HCT116 (cell line): ENCODE measurements at regions not wholly inside any gene's neighbourhood (a gene's known extent, or its start where the extent isn't known, plus 50 kb on each side); places are given as distances from the start of the nearest gene placed in this dataset.

ENCODE experiments used
- ATAC-seq: fragments of 200-7000 bp; cut with Tn5 transposase; 2 replicates; pipeline ENCODE4 v1.9.1; 2020; ENCODE audit warnings: mild to moderate bottlenecking, moderate library complexity
- BruUV-seq: library from RNA; stranded (reverse); fragments of 400-500 nt; replicated peaks from 2 replicates; lab custom pipeline; 2021; lab: Mats Ljungman, UMichigan
- CTCF ChIA-PET: fragments of 300-600 bp; sonication (Branson Sonifier 250); formaldehyde crosslinking; loops from one replicate; lab custom pipeline; 2021; ENCODE audit warnings: antibody characterized with exemption; lab: Charles Lee
- POLR2A ChIA-PET: fragments of 300-600, 350-600 bp; sonication (Branson Sonifier 250); formaldehyde crosslinking; loops from one replicate; lab custom pipeline; 2021; ENCODE audit warnings: antibody characterized with exemption; lab: Charles Lee
- RAD21 ChIA-PET, 2 experiments: fragments of 300-600 bp; sonication (Branson Sonifier 250); formaldehyde crosslinking; loops; one replicate each; lab custom pipeline; 2023; ENCODE audit warnings: low total read pairs in 2 of 2; ENCODE audit not compliant: uncharacterized antibody in 2 of 2, unreplicated experiment in 2 of 2, low non-redundant PET in 1 of 2; lab: Charles Lee
- DNase-seq: peaks from one replicate; pipeline ENCODE4 v3.0.0-alpha.2; 2010; ENCODE audit warnings: low read depth, low spot score
- H2AFZ ChIP-seq: fragments of 200-600 bp; shearing (Covaris generic), sonication (generic); 2 replicates; pipeline ENCODE4 v1.6.1; 2017; ENCODE audit warnings: low read depth, mixed run types, mixed read lengths, antibody characterized with exemption, low read length; ENCODE audit not compliant: poor library complexity, severe bottlenecking
- H3K27ac ChIP-seq: 2 replicates; pipeline ENCODE4 v1.5.1; 2012; ENCODE audit warnings: low read depth, low read length
- H3K27me3 ChIP-seq: fragments of 200-600 bp; sonication (generic); 2 replicates; pipeline ENCODE4 v1.6.1; 2016; ENCODE audit warnings: mixed run types, low read length, mixed read lengths; ENCODE audit not compliant: insufficient read depth
- H3K36me3 ChIP-seq, 2 experiments: fragments of 200-500 bp in 1 of 2; fragments of 200-600 bp in 1 of 2; sonication (Bioruptor generic) in 1 of 2; sonication (generic) in 1 of 2; 2 replicates each; pipeline versions ENCODE4 v1.5.1 to v1.6.1; 2014 to 2016; ENCODE audit warnings: low read length in 2 of 2, inconsistent platforms in 1 of 2, mixed read lengths in 1 of 2, mixed run types in 1 of 2; ENCODE audit not compliant: insufficient read depth in 2 of 2, control insufficient read depth in 1 of 2
- H3K4me1 ChIP-seq, 2 experiments: fragments of 200-600 bp in 1 of 2; sonication (generic) in 1 of 2; 2 replicates each; pipeline versions ENCODE4 v1.5.1 to v1.6.1; 2012 to 2017; ENCODE audit warnings: low read length in 2 of 2, inconsistent platforms in 1 of 2, mild to moderate bottlenecking in 1 of 2, mixed read lengths in 1 of 2, mixed run types in 1 of 2, moderate library complexity in 1 of 2; ENCODE audit not compliant: insufficient read depth in 2 of 2, control insufficient read depth in 1 of 2
- H3K4me2 ChIP-seq: fragments of 200-600 bp; sonication (generic); 2 replicates; pipeline ENCODE4 v1.6.1; 2017; ENCODE audit warnings: mixed run types, low read length, mixed read lengths
- H3K4me3 ChIP-seq, 2 experiments: fragments of 200-600 bp in 1 of 2; sonication (generic) in 1 of 2; replicated peaks in 1 of 2; 2 replicates each; pipeline ENCODE4 v1.5.1; 2011 to 2016; ENCODE audit warnings: low read length in 2 of 2, control low read depth in 1 of 2, low read depth in 1 of 2, mild to moderate bottlenecking in 1 of 2, mixed read lengths in 1 of 2, mixed run types in 1 of 2
- H3K79me2 ChIP-seq: fragments of 200-600 bp; sonication (generic); 2 replicates; pipeline ENCODE4 v1.6.1; 2017; ENCODE audit warnings: mild to moderate bottlenecking, mixed run types, low read length, moderate library complexity, mixed read lengths; ENCODE audit not compliant: insufficient read depth
- H3K9ac ChIP-seq: fragments of 200-600 bp; sonication (generic); 2 replicates; pipeline ENCODE4 v1.6.1; 2016; ENCODE audit warnings: low read length, mixed read lengths
- H3K9me2 ChIP-seq: fragments of 200-600 bp; sonication (generic), shearing (Covaris generic); 2 replicates; pipeline ENCODE4 v1.6.1; 2017; ENCODE audit warnings: mixed run types, mild to moderate bottlenecking, moderate library complexity; ENCODE audit not compliant: insufficient read depth
- H3K9me3 ChIP-seq, 2 experiments: fragments of 200-500 bp in 1 of 2; fragments of 200-600 bp in 1 of 2; sonication (Bioruptor generic) in 1 of 2; sonication (generic) in 1 of 2; 2 replicates each; pipeline ENCODE4 v1.6.1; 2014 to 2017; ENCODE audit warnings: low read length in 2 of 2, mixed read lengths in 2 of 2, inconsistent platforms in 1 of 2, low read depth in 1 of 2, mild to moderate bottlenecking in 1 of 2, mixed run types in 1 of 2, moderate library complexity in 1 of 2; ENCODE audit not compliant: control insufficient read depth in 1 of 2, insufficient read depth in 1 of 2
- H4K20me1 ChIP-seq: fragments of 200-600 bp; sonication (generic), shearing (Covaris generic); 2 replicates; pipeline ENCODE4 v1.6.1; 2017; ENCODE audit warnings: mixed run types, mild to moderate bottlenecking, moderate library complexity; ENCODE audit not compliant: insufficient read depth
- EGR1 ChIP-seq: IDR thresholded peaks from 2 replicates; pipeline ENCODE4 v1.6.1; 2012; ENCODE audit warnings: low read depth
- EZH2phosphoT487 ChIP-seq: fragments of 200-600 bp; IDR thresholded peaks from 2 replicates; pipeline ENCODE4 v1.6.1; 2018; ENCODE audit warnings: antibody characterized with exemption, borderline replicate concordance
- FOSL1 ChIP-seq: IDR thresholded peaks from 2 replicates; pipeline ENCODE4 v1.6.1; 2012; ENCODE audit warnings: low read depth
- JUND ChIP-seq: IDR thresholded peaks from 2 replicates; pipeline ENCODE4 v1.6.1; 2012
- POLR2A ChIP-seq: IDR thresholded peaks from 2 replicates; pipeline ENCODE4 v1.7.0; 2011; ENCODE audit warnings: borderline replicate concordance; ENCODE audit not compliant: insufficient read depth, insufficient read length; ENCODE audit errors: extremely low read depth
- RAD21 ChIP-seq: IDR thresholded peaks from 2 replicates; pipeline ENCODE4 v1.6.1; 2012; ENCODE audit warnings: low read depth, mild to moderate bottlenecking
- SIN3A ChIP-seq: IDR thresholded peaks from 2 replicates; pipeline ENCODE4 v1.6.1; 2012; ENCODE audit warnings: low read depth
- SP1 ChIP-seq: IDR thresholded peaks from 2 replicates; pipeline ENCODE4 v1.6.1; 2012; ENCODE audit warnings: low read depth
- SRF ChIP-seq: IDR thresholded peaks from 2 replicates; pipeline ENCODE4 v1.6.1; 2012; ENCODE audit warnings: low read depth
- TCF7L2 ChIP-seq: IDR thresholded peaks from 2 replicates; pipeline ENCODE4 v1.7.0; 2011; ENCODE audit warnings: borderline replicate concordance, inconsistent platforms; ENCODE audit not compliant: insufficient read depth, insufficient read length; ENCODE audit errors: extremely low read depth
- YY1 ChIP-seq: IDR thresholded peaks from 2 replicates; pipeline ENCODE4 v1.6.1; 2011; ENCODE audit warnings: low read length, low read depth, moderate library complexity, mild to moderate bottlenecking; ENCODE audit not compliant: insufficient replicate concordance; ENCODE audit errors: extremely low read depth
- ZFX ChIP-seq: fragments of 450-650 bp; IDR thresholded peaks from 2 replicates; pipeline ENCODE4 v1.6.1; 2017
- intact Hi-C: fragments of 100-400 bp; cut with micrococcal nuclease; formaldehyde crosslinking; loops from 2 replicates; pipeline ENCODE4 v1.10.0; 2022
- TF ChIP-seq, protein P1 (sequence below): IDR thresholded peaks from 2 replicates; pipeline ENCODE4 v1.6.1; 2011; ENCODE audit warnings: mild to moderate bottlenecking, low read length, moderate library complexity; ENCODE audit not compliant: insufficient replicate concordance; ENCODE audit errors: extremely low read depth
- TF ChIP-seq, protein P2 (sequence below), 3 experiments: fragments of 200-600 bp in 1 of 3; sonication (generic) in 1 of 3; IDR thresholded peaks in 2 of 3; conservative IDR thresholded peaks in 1 of 3; 2 replicates each; pipeline ENCODE4 v1.5.1; 2012 to 2017; ENCODE audit warnings: low read depth in 2 of 3, low read length in 2 of 3, antibody characterized with exemption in 1 of 3, borderline replicate concordance in 1 of 3, control low read depth in 1 of 3, mild to moderate bottlenecking in 1 of 3, mixed read lengths in 1 of 3, mixed run types in 1 of 3, moderate library complexity in 1 of 3; ENCODE audit not compliant: insufficient read depth in 1 of 3
- TF ChIP-seq, protein P3 (sequence below): IDR thresholded peaks from 2 replicates; pipeline ENCODE4 v1.6.1; 2012
- TF ChIP-seq, protein P4 (sequence below): IDR thresholded peaks from 2 replicates; pipeline ENCODE4 v1.6.1; 2012

DNA sequence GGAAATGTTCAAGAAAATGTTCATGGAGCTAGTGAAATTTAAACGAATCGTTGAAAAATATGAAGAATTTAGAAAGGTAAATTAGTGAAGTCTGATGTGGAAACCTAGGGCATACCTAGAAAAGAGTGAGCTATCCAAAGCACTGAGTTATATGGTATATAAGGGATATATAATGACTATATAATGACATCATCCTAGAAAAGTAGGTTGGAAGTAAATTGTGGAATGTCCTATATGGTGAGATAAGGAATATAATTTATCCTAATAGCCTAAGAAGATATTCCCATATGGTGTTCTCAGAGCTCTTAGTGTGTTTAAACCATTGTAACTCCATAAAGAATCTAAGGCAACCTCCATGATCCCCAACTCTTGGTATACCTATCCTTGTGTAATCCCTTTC, 876.4 kb upstream of the ADGRL2 start:
- Histone ChIP-seq H3K9ac (no peak overlapping the region), H3K79me2 (no peaks in the 10 kb centered on the region), H3K9me2 (no peaks in the 10 kb centered on the region), H3K27me3 (no peaks in the 10 kb centered on the region), H3K9me3 (no peaks in the 10 kb centered on the region)
- no TSS peak for BruUV-seq
- ChIA-PET RAD21 (no interaction called here), POLR2A (no interaction called here)
- no peak for TF ChIP-seq SRF
- no peak for TF ChIP-seq RAD21
- no peak for TF ChIP-seq ZFX
- TF ChIP-seq EGR1, result no peak
- TF ChIP-seq POLR2A, result no peak
- no peak for TF ChIP-seq SIN3A
- TF ChIP-seq, protein P1, sequence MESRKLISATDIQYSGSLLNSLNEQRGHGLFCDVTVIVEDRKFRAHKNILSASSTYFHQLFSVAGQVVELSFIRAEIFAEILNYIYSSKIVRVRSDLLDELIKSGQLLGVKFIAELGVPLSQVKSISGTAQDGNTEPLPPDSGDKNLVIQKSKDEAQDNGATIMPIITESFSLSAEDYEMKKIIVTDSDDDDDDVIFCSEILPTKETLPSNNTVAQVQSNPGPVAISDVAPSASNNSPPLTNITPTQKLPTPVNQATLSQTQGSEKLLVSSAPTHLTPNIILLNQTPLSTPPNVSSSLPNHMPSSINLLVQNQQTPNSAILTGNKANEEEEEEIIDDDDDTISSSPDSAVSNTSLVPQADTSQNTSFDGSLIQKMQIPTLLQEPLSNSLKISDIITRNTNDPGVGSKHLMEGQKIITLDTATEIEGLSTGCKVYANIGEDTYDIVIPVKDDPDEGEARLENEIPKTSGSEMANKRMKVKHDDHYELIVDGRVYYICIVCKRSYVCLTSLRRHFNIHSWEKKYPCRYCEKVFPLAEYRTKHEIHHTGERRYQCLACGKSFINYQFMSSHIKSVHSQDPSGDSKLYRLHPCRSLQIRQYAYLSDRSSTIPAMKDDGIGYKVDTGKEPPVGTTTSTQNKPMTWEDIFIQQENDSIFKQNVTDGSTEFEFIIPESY, result no peak
- no peak for TF ChIP-seq FOSL1
- no peak for TF ChIP-seq EZH2phosphoT487
- TF ChIP-seq YY1, result no peak
- no peak for TF ChIP-seq TCF7L2
- TF ChIP-seq, protein P2, sequence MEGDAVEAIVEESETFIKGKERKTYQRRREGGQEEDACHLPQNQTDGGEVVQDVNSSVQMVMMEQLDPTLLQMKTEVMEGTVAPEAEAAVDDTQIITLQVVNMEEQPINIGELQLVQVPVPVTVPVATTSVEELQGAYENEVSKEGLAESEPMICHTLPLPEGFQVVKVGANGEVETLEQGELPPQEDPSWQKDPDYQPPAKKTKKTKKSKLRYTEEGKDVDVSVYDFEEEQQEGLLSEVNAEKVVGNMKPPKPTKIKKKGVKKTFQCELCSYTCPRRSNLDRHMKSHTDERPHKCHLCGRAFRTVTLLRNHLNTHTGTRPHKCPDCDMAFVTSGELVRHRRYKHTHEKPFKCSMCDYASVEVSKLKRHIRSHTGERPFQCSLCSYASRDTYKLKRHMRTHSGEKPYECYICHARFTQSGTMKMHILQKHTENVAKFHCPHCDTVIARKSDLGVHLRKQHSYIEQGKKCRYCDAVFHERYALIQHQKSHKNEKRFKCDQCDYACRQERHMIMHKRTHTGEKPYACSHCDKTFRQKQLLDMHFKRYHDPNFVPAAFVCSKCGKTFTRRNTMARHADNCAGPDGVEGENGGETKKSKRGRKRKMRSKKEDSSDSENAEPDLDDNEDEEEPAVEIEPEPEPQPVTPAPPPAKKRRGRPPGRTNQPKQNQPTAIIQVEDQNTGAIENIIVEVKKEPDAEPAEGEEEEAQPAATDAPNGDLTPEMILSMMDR (IDR thresholded peaks at IDR 0.05 in 2 of 3, conservative IDR thresholded peaks at IDR 0.05 in 1 of 3; ENCODE audit: borderline replicate concordance in 1 of 3, insufficient read depth in 1 of 3, low read depth in 2 of 3, low read length in 2 of 3), result no peak
- no peak for TF ChIP-seq SP1
- TF ChIP-seq, protein P3, sequence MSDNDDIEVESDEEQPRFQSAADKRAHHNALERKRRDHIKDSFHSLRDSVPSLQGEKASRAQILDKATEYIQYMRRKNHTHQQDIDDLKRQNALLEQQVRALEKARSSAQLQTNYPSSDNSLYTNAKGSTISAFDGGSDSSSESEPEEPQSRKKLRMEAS, result no peak
- TF ChIP-seq, protein P4, sequence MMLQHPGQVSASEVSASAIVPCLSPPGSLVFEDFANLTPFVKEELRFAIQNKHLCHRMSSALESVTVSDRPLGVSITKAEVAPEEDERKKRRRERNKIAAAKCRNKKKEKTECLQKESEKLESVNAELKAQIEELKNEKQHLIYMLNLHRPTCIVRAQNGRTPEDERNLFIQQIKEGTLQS, result no peak
- TF ChIP-seq JUND, result no peak
- TF ChIP-seq, all 23 proteins: peak for 0
- no peak for DNase-seq
- no peak overlapping the region for H3K4me2 ChIP-seq
- H3K36me3 ChIP-seq, result no peaks in the 10 kb centered on the region
- no peak overlapping the region for H2AFZ ChIP-seq
- no peak overlapping the region for H3K27ac ChIP-seq
- intact Hi-C loops, result no loop called here
- CTCF ChIA-PET, result no interaction called here
- H3K4me1 ChIP-seq, result no peaks in the 10 kb centered on the region
- no peak for ATAC-seq
- no peaks in the 10 kb centered on the region for H4K20me1 ChIP-seq
- no peak overlapping the region for H3K4me3 ChIP-seq
